Gastrocnemius medialis (tissue), 4 donors: ENCODE measurements at regions not wholly inside any gene's neighbourhood (a gene's known extent, or its start where the extent isn't known, plus 50 kb on each side); places are given as distances from the start of the nearest gene placed in this dataset.

ENCODE experiments used
- CTCF ChIP-seq, 5 experiments: fragments of 450-650 bp in 3 of 5; fragments of 200-600 bp in 2 of 5; sonication (generic) in 2 of 5; IDR thresholded peaks in 4 of 5; conservative IDR thresholded peaks in 1 of 5; 1 replicate in 4 of 5; 2 replicates in 1 of 5; pipeline ENCODE4 v1.5.1; 2016 to 2019; ENCODE audit warnings: antibody characterized with exemption in 5 of 5, mild to moderate bottlenecking in 3 of 5, moderate library complexity in 3 of 5
- POLR2A ChIP-seq, 2 donors: fragments of 450-650 bp; IDR thresholded peaks; one replicate each; pipeline ENCODE4 v1.6.1; 2017; ENCODE audit warnings: antibody characterized with exemption in 2 of 2, mild to moderate bottlenecking in 2 of 2, moderate library complexity in 2 of 2

- TF ChIP-seq POLR2A (IDR thresholded peaks at IDR 0.05), result no peak
- TF ChIP-seq CTCF (IDR thresholded peaks at IDR 0.05 in 4 of 5, conservative IDR thresholded peaks at IDR 0.05 in 1 of 5), result no peak
Measured at GRCh38 chr16:73797115-73797514, 499.5 kb upstream of the PSMD7 start.
